Left ventricle myocardium inferior (tissue), 1 donor: ENCODE measurements at regions not wholly inside any gene's neighbourhood (a gene's known extent, or its start where the extent isn't known, plus 50 kb on each side); places are given as distances from the start of the nearest gene placed in this dataset.

Experiments
- DNase-seq: peaks from one replicate; pipeline ENCODE4 v3.0.0-alpha.2; 2020
- H3K27ac ChIP-seq: fragments of 200-600 bp; replicated peaks from 2 replicates; pipeline ENCODE4 v1.8.0; 2021
- H3K27me3 ChIP-seq: fragments of 200-600 bp; 2 replicates; pipeline ENCODE4 v1.8.0; 2021; ENCODE audit warnings: low read depth
- H3K36me3 ChIP-seq: fragments of 200-600 bp; 2 replicates; pipeline ENCODE4 v1.8.0; 2021
- H3K4me1 ChIP-seq: fragments of 200-600 bp; 2 replicates; pipeline ENCODE4 v1.8.0; 2021
- H3K4me3 ChIP-seq: fragments of 200-600 bp; 2 replicates; pipeline ENCODE4 v1.8.0; 2021; ENCODE audit warnings: mild to moderate bottlenecking, moderate library complexity
- H3K9me3 ChIP-seq: fragments of 200-600 bp; replicated peaks from 2 replicates; pipeline ENCODE4 v1.8.0; 2021
- CTCF ChIP-seq: fragments of 200-600 bp; IDR thresholded peaks from 2 replicates; pipeline ENCODE4 v1.8.0; 2021; ENCODE audit warnings: antibody characterized with exemption, mild to moderate bottlenecking, borderline replicate concordance
- intact Hi-C: fragments of 100-400 bp; cut with micrococcal nuclease; formaldehyde crosslinking; loops from one replicate; pipeline ENCODE4 v1.11.0; 2022
- donor health status: DM: no; HTN: yes; CAD: no; lungs with severe emphysema.

GRCh38 chr10:9012312-9012711, 957.8 kb downstream of the GATA3 start:
- Histone ChIP-seq H3K36me3 (no peaks in the 10 kb centered on the region), H3K4me3 (no peak overlapping the region), H3K27me3 (no peaks in the 10 kb centered on the region), H3K4me1 (no peaks in the 10 kb centered on the region), H3K27ac (no peak overlapping the region), H3K9me3 (no peaks in the 10 kb centered on the region)
- TF ChIP-seq CTCF, result no peak
- DNase-seq, result no peak
- intact Hi-C loops, result no loop called here

- no peak overlapping the region for H3K27ac ChIP-seq
- no peak for DNase-seq
- no peak for TF ChIP-seq CTCF
- H3K9me3 ChIP-seq, result no peaks in the 10 kb centered on the region
- no peak overlapping the region for H3K4me3 ChIP-seq
- intact Hi-C loops, result no loop called here
- no peaks in the 10 kb centered on the region for H3K36me3 ChIP-seq
- H3K27me3 ChIP-seq, result no peaks in the 10 kb centered on the region
- no peaks in the 10 kb centered on the region for H3K4me1 ChIP-seq
These were observed 960.5 kb downstream of the GATA3 start for GRCh38 chr10:9015005-9015404.

GRCh38 chr10:9015447-9015846, 961.0 kb downstream of the GATA3 start:
- H3K4me1 ChIP-seq, result no peaks in the 10 kb centered on the region
- no peak overlapping the region for H3K4me3 ChIP-seq
- no peak for TF ChIP-seq CTCF
- DNase-seq, result no peak
- intact Hi-C loops, result no loop called here
- H3K27me3 ChIP-seq, result no peaks in the 10 kb centered on the region
- H3K36me3 ChIP-seq, result no peaks in the 10 kb centered on the region
- H3K27ac ChIP-seq, result no peak overlapping the region
- no peaks in the 10 kb centered on the region for H3K9me3 ChIP-seq

GRCh38 chr10:9016930-9017329, 962.4 kb downstream of the GATA3 start:
- intact Hi-C loops, result no loop called here
- H3K4me3 ChIP-seq, result no peak overlapping the region

GRCh38 chr10:9018195-9019173, 964.0 kb downstream of the GATA3 start:
- no peak for DNase-seq
- no peaks in the 10 kb centered on the region for H3K27me3 ChIP-seq
- H3K4me1 ChIP-seq, result no peaks in the 10 kb centered on the region
- no peak for TF ChIP-seq CTCF
- intact Hi-C loops, result no loop called here
- no peak overlapping the region for H3K27ac ChIP-seq
- no peak overlapping the region for H3K4me3 ChIP-seq
- no peaks in the 10 kb centered on the region for H3K36me3 ChIP-seq
- no peaks in the 10 kb centered on the region for H3K9me3 ChIP-seq

More at GRCh38 chr10:9016930-9017329, 962.4 kb downstream of the GATA3 start:
- Histone ChIP-seq H3K27me3 (no peaks in the 10 kb centered on the region), H3K9me3 (no peaks in the 10 kb centered on the region), H3K4me1 (no peaks in the 10 kb centered on the region), H3K27ac (no peak overlapping the region), H3K36me3 (no peaks in the 10 kb centered on the region)
- TF ChIP-seq CTCF, result no peak
- DNase-seq, result no peak
